ENCODE measurements at regions not wholly inside any gene's neighbourhood (a gene's known extent, or its start where the extent isn't known, plus 50 kb on each side); places are given as distances from the start of the nearest gene placed in this dataset.

DNA sequence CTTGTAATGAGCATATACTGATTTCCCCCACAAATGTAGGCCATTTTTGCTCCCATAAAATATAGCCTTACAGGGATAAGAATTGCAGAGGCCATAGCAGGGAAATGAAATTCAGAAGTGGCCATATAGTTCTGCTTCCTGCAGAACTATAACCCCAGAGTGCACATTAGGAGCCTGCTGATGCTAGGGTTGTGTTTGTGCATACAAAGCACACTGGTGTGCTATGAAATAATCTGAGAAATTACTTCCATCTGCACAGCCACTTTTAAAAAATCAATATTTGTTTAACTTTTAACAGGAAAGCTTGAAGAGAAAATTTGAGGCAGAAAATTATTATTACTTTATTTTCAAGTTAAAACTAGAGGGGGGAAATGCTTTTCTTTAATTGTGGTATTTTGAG lies 380.3 kb downstream of the MRPS30 start:
- no peaks in the 10 kb centered on the region for H3K36me3 ChIP-seq (ENCODE audit: low read depth, missing control alignments)
- H3K4me1 ChIP-seq = no peaks in the 10 kb centered on the region
- H3K9me3 ChIP-seq = no peaks in the 10 kb centered on the region
- no peaks in the 10 kb centered on the region for H3K27me3 ChIP-seq
- no peak for DNase-seq
- H3K4me3 ChIP-seq = no peak overlapping the region
- intact Hi-C loops (cut with DNase I; ENCODE audit: low total_unique reads) = no loop called here
- TF ChIP-seq, protein P1, sequence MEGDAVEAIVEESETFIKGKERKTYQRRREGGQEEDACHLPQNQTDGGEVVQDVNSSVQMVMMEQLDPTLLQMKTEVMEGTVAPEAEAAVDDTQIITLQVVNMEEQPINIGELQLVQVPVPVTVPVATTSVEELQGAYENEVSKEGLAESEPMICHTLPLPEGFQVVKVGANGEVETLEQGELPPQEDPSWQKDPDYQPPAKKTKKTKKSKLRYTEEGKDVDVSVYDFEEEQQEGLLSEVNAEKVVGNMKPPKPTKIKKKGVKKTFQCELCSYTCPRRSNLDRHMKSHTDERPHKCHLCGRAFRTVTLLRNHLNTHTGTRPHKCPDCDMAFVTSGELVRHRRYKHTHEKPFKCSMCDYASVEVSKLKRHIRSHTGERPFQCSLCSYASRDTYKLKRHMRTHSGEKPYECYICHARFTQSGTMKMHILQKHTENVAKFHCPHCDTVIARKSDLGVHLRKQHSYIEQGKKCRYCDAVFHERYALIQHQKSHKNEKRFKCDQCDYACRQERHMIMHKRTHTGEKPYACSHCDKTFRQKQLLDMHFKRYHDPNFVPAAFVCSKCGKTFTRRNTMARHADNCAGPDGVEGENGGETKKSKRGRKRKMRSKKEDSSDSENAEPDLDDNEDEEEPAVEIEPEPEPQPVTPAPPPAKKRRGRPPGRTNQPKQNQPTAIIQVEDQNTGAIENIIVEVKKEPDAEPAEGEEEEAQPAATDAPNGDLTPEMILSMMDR (IDR thresholded peaks at IDR 0.05) = no peak
- TF ChIP-seq POLR2A (IDR thresholded peaks at IDR 0.05) = no peak
- no peak overlapping the region for H3K27ac ChIP-seq

DNA sequence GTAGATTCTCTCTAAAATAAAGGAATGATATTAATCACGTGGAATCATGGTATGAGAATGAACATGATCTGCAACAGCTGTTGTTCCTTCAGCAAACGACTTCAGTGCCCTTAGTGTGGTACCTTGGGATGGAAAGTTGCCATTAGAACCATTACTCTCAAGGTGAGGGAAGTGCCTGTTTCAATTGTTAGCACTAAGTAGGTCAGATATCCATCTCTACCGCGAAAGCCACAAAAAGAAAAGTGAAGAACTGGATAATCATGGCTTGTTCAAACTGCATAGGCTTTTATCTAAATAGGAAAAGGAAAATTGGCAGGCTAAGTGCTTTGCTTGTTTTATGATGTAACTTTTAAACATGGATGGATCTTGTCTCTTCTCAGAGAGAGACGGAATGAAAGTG lies 380.7 kb downstream of the MRPS30 start:
- no peak for DNase-seq
- no peak overlapping the region for H3K4me3 ChIP-seq
- intact Hi-C loops (cut with DNase I; ENCODE audit: low total_unique reads) = no loop called here
- no peaks in the 10 kb centered on the region for H3K4me1 ChIP-seq
- H3K27me3 ChIP-seq = no peaks in the 10 kb centered on the region
- 44 to 57% methylated on average over 5 of the region's 5 CpGs for WGBS, 2 donors
- no peaks in the 10 kb centered on the region for H3K36me3 ChIP-seq (ENCODE audit: low read depth, missing control alignments)
- TF ChIP-seq POLR2A (IDR thresholded peaks at IDR 0.05) = no peak
- TF ChIP-seq, protein P1 (IDR thresholded peaks at IDR 0.05) = no peak
- H3K9me3 ChIP-seq = no peaks in the 10 kb centered on the region
- H3K27ac ChIP-seq = no peak overlapping the region

DNA sequence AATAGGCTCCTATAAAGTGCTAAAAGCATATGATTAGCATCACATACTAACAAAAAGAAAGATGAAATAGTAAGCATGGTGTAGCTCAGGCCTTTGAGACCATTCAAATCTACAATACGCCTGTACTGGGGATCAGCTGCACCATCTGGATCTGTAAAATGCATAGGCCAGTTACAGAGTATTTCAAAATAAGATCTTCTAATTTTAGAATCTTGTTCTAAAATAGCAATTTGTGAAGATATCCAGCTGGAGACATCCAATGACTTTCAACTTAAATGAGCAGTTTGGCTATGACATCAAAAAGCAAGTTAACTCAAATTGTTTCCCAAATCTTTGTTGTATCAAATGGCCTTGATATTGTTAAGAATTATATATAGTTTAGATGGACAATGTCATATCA lies 386.3 kb downstream of the MRPS30 start:
- Histone ChIP-seq H3K36me3 (ENCODE audit: low read depth, missing control alignments) (no peaks in the 10 kb centered on the region), H3K27me3 (no peaks in the 10 kb centered on the region), H3K9me3 (no peaks in the 10 kb centered on the region), H3K4me1 (no peaks in the 10 kb centered on the region), H3K27ac (no peak overlapping the region), H3K4me3 (no peak overlapping the region)
- DNase-seq = no peak
- intact Hi-C loops (cut with DNase I; ENCODE audit: low total_unique reads) = no loop called here
- whole genome bisulfite sequencing, 2 donors = 73 to 74% methylated on average over 1 of the region's 1 CpG
- TF ChIP-seq POLR2A (IDR thresholded peaks at IDR 0.05) = no peak
- TF ChIP-seq, protein P1 (IDR thresholded peaks at IDR 0.05) = no peak
